ENCODE measurements at regions not wholly inside any gene's neighbourhood (a gene's known extent, or its start where the extent isn't known, plus 50 kb on each side); places are given as distances from the start of the nearest gene placed in this dataset.

DNA sequence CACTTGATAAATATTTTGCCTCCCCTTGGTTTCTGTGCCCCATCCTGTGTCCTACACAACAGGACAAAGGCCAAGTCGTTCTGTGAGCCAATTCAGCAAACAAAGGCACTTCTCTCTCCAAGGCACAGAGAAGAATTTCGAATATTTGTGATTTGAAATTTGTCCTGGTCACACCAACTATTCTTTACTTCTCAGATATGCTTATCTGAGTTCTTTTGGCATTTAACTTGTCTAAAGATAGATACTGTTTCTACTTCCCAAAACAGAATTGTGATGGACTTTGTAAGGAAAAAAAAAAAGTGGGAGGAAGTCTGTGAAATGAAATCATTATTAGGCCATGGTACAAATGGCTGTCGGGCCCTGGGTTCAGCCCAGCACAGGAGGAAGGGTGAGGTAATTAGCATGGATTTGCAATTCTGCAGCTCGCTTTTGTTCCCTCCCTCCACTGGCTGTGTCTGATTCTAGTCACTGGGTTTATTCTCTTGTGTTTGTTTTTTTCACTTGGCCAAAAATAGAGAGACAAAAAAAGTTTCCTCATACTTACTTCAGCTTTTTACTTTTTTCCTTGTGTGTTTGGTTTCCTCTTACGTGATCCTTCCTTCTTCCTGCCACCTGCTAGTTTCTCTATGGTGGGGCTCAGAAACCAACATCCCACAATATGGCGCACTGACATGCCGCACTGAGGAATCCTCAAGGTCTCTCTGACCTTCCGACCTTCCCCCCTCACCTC is 108.2 kb upstream of the MKLN1 start:
- ATAC-seq (ENCODE audit: poor library complexity) (peak; percentile 94), DNase-seq (peak; percentile 68)
- intact Hi-C loops (cut with DNase I): no loop called here

DNA sequence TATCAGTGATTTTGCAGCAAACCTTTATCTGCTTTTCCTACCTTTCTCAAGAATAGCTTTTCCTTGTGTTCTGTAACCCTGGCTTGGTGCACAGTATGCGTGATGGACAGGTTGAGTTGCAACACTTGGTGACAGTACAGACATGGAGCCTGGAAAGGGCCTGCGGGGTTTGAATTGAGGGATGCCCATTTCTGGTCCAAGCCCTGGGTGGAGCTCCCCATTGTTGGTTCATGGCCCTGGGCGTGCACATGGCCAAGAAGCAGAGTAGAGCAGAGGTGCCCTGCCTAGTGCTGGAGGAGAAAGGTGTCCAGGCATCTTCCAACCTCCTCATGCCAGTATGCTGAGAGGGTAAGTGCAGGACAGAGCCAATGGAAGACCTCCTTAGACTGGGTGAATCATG is 106.6 kb upstream of the MKLN1 start:
- no peak for ATAC-seq (ENCODE audit: poor library complexity)
- DNase-seq: no peak
- intact Hi-C loops (cut with DNase I): no loop called here

DNA sequence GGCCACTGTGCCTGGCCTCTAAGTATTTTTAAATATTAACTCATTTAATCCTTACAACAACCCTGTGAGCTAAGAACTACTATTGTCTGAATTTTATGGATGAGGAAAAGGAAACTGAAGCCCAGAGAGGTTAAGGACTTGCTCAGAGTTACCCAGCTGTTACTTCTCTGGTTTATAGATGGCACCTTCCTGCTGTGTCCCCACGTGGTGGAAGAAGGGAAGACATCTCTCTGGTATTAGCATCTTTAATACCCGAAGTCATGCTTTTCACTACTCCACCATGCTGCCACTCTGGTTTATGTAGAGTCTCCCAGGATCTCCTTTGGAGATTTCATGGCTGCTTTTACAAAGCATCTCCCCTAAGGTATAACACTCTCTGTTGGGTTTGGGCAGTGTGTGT is 105.5 kb upstream of the MKLN1 start:
- intact Hi-C loops (cut with DNase I): no loop called here
- no peak for ATAC-seq (ENCODE audit: poor library complexity)

DNA sequence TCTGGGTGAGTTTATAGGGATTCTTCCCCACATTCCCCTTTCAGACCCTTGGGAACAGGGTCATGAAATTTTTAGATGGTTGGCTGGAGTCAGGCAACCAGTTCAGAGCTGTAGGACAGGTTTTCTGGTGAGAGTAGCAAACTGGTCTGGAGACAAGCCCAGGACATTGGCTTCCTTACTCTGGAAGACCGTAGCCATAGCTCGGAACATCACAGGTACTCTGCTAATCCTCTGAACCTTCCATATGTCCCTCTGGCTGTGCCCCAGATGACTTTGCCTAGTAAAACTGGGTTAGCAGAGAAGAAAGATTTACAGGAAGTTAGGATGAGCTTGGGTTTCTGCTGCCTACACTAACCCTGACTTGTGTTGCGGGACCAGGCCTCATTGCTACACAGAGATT is 104.5 kb upstream of the MKLN1 start:
- no peak for ATAC-seq (ENCODE audit: poor library complexity)
- intact Hi-C loops (cut with DNase I): no loop called here
- DNase-seq: no peak

More for the DNA sequence above, 105.5 kb upstream of the MKLN1 start:
- no peak for DNase-seq

DNA sequence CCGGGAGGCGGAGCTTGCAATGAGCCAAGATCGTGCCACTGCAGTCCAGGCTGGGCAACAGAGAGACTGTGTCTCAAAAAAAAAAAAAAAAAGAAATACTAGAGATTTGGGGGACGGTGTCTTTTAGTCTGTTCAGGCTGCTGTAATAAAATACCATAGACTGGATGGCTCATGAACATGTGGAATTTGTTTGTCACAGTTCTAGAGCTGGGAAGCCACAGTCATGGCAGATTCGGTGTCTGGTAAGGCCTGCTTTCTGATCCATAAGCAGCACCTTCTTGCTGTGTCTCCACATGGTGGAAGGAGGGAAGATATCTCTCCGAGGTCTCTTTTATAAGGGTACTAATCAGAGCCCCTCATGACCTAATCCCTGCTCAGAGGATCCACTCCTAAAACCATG is 102.7 kb upstream of the MKLN1 start:
- intact Hi-C loops (cut with DNase I): no loop called here

DNA sequence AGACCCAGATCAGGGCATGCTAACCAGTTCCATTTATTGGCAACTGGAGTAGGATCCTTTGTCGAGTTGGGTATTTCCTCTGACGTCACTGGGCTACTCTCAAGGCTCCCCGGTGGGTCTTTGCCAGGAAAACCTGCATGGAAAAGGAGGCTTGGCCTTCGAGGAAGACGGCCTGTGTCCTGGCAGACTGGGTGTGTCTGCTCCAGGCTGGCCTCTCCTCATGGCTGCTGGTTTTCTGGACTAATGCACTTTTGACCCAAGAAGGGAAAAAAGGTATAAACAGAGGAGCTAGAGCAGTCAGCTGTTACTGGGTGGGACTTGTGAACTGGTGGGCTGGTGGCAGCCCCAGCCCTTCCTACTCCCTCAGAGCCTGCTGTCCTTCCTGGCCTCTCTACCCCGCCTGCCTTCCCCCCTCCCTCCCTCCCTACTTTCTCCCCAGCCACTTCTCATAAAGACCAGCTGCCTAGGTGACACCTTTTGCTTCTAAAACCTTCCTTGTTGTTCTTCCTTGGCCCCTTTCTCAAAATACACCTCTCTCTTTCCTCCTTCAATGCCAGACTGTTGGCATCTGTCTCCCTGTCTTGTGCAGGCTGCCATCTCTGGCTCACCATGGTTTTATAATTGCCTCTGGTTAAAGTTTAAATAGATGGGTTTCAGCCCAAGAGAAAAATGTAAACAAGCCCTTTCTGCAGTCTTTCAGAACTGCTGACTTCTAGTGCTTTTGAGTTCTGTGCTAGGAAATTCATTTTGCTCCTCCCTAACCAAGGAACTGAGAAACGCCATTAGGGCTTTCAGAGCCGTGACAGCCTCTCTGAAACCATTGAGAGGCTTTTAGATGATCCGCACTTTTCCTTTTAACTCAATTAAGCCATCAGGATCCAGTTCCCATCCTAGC is 101.8 kb upstream of the MKLN1 start:
- DNase-seq: peak; percentile 60
- peak; percentile 54 for ATAC-seq (ENCODE audit: poor library complexity)
- intact Hi-C loops (cut with DNase I): no loop called here

More for the DNA sequence above, 102.7 kb upstream of the MKLN1 start:
- DNase-seq (no peak), ATAC-seq (ENCODE audit: poor library complexity) (no peak)

DNA sequence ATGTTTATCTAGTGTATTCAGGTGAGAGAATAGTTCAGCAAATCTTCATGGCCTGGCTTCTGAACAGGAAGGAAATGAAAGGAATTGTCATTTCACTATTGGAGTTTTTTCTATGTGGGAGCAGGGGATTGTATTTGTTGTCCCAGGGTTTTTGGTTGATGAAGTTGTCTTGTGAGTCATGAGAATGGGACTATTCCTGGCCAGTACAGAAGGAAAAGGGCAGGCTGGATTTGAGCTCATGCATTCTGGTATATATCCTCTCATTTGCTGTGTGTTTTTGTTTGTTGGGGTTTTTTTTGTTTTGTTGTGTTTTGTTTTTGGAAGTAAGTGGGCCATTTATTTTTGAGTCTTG is 101.2 kb upstream of the MKLN1 start:
- no peak for ATAC-seq (ENCODE audit: poor library complexity)
- DNase-seq: no peak
- intact Hi-C loops (cut with DNase I): no loop called here

DNA sequence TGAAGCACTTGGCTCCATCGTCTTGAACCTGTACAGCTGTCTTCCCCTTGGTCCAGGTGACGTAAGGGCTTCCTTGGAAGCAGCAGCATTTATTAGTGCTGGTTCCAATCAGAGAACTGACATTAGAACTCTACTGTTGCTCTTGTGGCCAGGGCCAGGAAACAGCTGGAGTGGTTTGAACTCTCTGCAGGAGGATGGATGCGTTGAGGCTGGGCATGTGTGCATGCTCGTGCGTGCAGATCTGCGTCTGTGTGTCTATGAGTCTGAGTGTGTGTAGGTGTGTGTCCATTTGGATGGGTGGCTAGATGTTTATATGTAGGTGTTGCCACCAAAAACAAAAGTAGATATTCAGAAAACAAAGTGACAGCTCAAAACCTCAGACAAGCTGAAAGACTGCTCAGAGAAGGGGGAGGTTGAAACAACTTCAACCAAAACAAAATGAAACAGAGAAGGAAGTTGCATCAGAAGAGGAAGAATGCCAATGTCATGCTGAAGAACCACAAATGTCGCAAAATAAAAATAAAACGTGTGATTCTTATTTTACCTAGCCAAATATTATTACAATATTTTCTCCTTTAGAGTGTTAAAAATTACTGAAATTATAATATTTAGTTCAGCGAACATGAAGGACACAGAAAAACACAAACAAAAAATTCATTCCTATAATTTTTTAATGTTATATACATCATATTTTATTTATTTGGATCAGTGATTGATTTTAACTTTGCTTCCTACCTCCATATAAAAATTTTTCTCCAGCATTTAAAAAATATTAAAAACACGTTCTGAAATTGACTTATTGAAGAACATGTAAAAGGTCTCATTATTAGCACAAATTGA is 96.1 kb upstream of the MKLN1 start:
- DNase-seq: peak; percentile 55
- ATAC-seq (ENCODE audit: poor library complexity): peak; percentile 81
- intact Hi-C loops (cut with DNase I): no loop called here

DNA sequence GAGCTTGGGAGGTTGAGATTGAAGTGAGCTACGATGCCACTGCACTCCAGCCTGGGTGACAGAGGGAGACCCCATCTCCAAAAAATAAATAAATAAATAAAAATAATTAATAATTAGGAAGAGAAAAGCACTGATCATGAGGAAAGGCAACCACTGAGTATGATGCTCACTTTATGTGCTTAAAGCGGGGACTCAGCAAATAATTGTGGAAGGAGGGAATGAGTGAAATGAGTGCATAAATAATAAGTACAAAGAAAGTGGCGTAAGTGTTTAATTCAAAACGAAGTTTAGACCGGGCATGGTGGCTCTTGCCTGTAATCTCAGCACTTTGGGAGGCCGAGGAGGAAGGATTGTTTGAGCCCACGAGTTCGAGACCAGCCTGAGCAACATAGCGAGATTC is 94.9 kb upstream of the MKLN1 start:
- ATAC-seq (ENCODE audit: poor library complexity) (no peak), DNase-seq (no peak)
- intact Hi-C loops (cut with DNase I): no loop called here

DNA sequence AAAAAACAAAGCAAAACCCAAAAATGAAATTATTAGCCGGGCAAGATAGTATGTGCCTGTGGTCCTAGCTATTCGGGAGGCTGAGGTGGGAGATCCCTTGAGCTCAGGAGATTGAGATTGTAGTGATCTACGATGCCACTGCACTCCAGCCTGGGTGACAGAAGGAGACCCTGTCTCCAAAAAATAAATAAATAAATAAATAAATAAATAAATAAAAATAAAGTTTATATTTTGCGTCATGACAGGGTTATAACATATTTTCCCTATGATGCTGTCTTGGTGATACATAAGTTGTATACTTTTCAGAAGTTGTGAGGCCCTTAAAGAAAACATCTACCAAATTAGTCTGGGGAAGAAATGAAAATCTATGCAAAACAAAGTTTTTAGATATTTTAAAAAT is 94.5 kb upstream of the MKLN1 start:
- DNase-seq (no peak), ATAC-seq (ENCODE audit: poor library complexity) (no peak)
- intact Hi-C loops (cut with DNase I): no loop called here

DNA sequence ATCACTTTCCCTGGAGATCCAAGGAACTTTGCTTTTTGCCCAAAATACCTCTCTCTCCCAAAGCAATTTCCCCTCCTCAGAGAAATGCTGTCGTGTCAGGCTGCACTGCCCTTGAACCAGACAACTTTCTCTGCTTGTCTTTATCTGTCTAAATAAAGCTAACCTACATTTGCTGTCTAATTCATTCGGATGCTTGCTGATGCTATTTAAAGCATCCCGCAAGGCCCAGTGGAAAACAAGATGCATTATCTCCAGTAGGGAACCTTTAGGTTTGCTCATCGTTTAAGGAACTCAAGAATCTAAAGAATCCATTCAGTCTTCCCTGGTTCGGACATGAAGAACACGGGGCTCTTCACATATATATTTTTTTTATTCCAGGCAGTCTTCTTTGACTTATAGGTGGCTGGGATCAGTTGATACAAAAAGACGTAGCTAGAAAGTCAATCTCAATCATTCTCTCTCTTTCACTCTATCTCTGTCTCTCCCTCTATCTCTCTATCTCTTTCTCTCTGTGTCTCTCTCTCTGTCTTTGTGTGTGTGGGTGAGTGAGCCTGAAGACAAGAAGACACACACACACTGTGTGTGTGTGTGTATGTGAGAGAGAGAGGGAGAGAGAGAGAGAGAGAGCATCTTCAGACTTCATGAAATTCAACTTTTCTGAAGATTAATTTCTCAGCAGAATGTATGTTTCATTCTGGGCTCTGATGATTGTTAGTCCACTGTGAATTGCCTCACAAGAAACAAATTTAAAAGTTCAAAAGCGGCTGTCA is 92.8 kb upstream of the MKLN1 start:
- ATAC-seq (ENCODE audit: poor library complexity) (peak; percentile 54), DNase-seq (no peak)
- intact Hi-C loops (cut with DNase I): no loop called here

DNA sequence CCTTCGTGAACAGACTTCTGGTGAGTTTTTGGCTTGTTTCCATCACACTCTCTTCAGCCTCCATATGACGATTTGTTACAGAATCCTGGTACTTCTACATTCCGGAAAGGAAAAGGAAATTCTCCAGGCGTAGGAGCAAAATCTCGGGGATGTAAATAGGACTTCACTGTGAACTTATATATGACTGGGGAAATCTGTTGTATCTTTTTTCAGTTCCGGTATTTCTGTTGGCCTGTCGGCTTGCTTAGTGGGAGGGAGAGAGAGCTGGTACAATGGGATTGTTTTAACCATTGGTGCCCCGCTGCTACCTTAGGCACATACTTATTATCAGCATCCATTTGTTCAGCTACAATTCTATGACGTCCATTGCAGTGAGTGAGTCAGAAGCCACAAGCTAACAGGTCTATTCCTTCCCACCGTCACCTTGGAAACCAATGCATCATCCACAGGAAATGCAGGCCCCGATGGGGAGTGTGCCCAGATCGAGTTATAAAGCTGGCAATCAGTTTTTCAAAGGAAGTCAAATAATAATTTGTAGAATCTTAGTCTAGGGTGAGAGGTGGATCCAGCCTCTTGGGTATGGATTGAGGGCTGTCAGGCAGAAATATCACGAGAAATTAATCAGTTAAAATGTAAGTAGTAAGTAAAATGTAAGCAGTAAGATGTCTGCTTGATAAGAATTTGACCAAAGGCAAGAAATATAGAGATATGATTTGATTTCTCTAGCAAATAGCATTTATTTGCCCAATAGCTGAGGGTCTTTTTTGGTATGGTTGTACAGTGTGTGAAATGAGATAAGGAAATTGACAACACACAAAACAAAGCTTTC is 92.0 kb upstream of the MKLN1 start:
- DNase-seq: no peak
- no peak for ATAC-seq (ENCODE audit: poor library complexity)

DNA sequence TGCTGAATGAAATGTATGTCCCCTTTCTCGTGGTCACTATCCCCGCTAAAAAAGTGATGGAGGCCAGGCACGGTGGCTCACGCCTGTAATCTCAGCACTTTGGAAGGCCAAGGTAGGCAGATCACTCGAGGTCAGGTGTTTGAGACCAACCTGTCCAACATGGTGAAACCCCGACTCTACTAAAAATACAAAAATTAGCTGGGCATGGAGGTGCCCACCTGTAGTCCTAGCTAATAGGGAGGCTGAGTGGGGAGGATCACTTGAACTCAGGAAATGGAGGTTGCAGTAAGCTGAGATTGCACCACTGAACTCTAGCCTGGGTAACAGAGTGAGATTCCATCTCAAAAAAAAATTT is 91.4 kb upstream of the MKLN1 start:
- DNase-seq: no peak
- intact Hi-C loops (cut with DNase I): no loop called here
- ATAC-seq (ENCODE audit: poor library complexity): no peak

More for the DNA sequence above, 92.0 kb upstream of the MKLN1 start:
- intact Hi-C loops (cut with DNase I): no loop called here

DNA sequence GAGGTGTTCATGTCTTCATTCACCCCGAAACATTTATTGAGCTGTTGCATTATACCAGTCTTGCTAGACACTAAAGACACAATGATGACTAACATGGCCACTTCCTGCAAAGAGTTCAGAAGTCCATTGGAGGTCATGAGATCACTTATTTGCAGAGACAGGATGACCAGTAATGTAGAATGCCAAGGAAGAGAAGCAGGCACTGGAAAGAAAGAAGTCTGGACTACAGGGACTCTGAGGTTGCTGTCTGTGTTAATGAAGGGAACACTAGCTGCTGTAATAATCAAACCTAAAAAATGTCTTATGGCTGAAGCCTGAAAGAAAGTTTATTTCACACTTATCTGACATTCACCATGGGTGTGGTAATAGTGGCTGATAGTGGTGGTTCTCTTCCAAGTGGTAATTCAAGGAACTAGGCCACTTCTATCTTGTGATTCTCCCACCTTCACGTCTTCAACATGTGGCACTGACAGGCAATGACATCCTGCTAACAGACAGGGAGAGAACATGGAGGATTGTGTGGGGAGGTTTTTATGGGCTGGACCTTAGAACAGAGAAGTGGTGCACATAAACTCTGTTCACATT is 89.2 kb upstream of the MKLN1 start:
- ATAC-seq (ENCODE audit: poor library complexity) (peak; percentile 19), DNase-seq (no peak)
- intact Hi-C loops (cut with DNase I): no loop called here

DNA sequence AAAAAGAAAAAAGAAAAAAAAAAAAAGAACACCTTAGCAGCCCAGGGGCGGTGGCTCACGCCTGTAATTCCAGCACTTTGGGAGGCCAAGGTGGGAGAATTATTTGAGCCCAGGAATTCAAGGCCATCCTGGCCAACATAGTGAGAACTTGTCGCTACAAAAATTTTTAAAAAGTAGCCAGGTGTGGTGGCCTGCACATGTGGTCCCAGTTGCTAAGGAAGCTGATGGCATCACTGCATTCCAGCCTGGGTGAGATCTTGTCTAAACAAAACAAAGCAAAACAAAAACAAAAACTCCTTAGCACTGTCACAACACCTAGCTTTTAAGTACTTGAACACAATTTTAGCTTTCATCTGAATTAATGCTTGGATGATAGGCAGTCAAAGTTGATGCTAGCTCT is 86.3 kb upstream of the MKLN1 start:
- intact Hi-C loops (cut with DNase I): no loop called here
- DNase-seq: no peak
- ATAC-seq (ENCODE audit: poor library complexity): no peak

DNA sequence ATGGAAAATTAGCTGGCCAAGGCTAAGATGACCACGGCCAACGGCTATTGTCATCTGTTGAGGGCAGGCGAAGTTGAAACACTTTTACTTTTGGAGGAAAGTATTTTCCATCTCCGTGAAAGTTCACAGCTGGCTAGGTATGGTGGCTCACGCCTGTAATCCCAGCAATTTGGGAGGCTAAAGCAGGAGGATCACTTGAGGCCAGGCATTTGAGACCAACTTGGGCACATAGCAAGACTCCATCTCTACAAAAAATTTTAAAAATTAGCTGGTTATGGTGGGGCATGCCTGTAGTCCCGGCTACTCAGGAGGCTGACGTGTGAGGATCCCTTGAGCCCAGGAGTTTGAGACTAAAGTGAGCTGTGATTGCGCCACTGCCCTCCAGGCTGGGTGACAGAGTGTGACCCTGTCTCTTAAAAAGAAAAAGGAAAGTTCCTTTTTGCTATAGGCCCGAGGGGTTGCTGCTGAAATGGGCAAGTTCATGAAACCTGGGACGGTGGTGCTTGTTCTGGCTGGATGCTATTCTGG is 85.5 kb upstream of the MKLN1 start:
- intact Hi-C loops (cut with DNase I): no loop called here
- no peak for ATAC-seq (ENCODE audit: poor library complexity)

DNA sequence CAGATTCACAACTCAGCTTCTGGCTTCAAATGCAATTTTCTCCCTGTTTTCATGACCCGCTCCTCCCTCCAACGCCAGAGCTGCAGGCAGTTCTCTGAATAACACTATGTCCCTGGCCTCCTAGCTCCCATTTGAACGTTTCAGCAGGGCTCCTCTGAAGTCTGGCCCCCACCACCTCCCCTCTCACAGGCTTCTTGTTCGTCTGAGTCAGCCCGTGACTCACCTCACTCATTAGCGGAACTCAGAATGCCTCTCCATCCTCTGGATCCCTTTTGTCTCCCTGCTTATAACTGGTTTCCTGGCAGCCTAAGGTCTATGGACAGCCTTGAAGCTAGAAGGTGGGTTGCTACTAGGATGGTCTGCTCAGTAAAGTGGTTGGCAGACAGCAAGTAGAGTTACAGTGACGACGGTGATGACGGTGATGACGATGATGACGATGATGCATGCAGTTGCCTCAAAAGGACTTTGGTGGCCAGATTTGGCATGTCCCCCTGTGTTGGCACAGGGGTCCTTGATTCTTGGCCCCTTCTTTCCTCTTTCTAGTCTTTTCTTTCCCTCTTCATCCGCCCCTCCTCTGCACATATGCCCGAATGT is 83.3 kb upstream of the MKLN1 start:
- no peak for DNase-seq
- intact Hi-C loops (cut with DNase I): no loop called here
- no peak for ATAC-seq (ENCODE audit: poor library complexity)

More for the DNA sequence above, 85.5 kb upstream of the MKLN1 start:
- no peak for DNase-seq
